Left kidney (tissue), 1 donor: ENCODE measurements at regions not wholly inside any gene's neighbourhood (a gene's known extent, or its start where the extent isn't known, plus 50 kb on each side); places are given as distances from the start of the nearest gene placed in this dataset.

Experiments used
- DNase-seq: peaks from one replicate; pipeline ENCODE4 v3.0.0-alpha.2; 2013

GRCh38 chr2:30341500-30342267, 105.4 kb upstream of the LCLAT1 start:
- DNase-seq = no peak

- DNase-seq = no peak
These were observed 100.4 kb upstream of the LCLAT1 start for GRCh38 chr2:30346471-30347169.

DNA sequence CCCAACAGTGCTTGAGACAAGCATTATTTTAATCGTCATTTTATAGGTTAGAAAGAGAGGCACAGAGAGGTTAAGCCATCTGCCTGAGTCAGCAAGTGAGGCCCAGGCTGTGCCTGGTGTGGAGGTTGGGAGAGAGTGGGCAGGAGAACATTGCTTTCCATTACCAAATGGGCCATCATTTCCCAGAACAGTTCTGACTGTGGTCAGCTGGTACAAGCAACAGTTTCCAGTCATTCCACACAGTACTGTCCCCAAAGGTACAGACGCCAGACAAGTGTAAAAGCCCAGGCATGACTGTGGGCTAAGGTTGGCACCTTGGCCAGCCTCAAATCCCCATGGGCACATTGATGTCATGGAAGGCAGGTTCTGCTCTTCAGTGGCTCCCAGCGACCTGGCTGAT, 98.2 kb upstream of the LCLAT1 start:
- DNase-seq = no peak

- DNase-seq = no peak
These were observed 97.4 kb upstream of the LCLAT1 start for GRCh38 chr2:30349691-30350090.

DNA sequence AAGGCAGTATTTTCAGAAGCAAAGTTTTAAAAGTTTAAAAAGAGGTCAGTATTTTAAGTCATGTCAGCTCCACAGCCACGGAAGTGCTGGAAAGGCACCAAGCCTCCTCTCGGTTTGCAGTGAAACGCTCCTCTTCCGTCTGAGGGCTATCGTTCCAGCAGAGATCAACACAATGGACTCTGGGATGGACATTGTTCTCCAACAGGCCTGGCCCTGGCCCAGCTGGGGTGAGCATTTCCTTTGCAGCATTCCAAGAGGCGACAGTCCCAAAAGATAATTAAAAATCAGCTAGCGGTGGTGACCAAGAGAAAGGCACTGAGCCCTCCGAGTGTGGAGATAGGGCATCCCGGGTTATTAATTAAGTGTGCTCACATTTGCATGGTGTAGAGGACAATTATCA, 95.9 kb upstream of the LCLAT1 start:
- DNase-seq = no peak

DNA sequence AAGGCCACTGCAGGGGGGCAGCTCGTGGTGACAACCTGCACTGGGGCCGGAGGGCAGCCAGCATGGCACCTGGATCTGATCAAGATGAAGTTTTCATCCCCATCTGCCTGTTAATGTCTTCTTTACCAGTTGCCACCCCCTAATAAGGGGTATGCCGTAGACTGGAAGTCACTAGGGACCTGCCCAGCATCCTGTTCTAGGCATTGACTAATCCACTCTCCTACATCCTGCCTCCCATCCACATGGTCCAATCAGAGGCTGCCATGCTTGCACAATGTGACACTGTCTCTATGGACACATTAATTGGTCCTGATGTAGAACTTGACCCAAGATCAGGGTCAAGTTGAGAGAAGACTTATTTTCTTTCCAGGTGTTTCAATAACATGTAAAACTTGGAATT, 95.1 kb upstream of the LCLAT1 start:
- DNase-seq = no peak

DNA sequence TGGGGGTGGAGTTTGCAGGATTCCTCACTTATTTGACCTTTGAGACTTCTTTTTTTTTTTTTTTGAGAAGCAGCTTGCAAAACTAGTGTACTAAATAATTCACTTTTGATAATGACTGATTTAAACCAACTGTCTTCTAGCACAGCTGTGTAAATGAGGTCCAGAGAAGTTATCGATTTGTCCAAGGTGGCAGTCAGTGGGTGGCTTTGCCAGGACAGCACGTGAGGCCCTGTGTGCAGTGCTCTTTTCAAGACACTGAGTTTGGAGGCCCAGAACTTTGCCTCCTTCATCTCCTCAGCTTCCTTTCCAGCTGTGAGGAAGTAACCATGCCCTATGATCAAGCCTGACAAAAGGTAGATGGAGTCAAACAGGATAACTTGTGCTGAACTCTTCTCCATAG, 92.9 kb upstream of the LCLAT1 start:
- no peak for DNase-seq

GRCh38 chr2:30354621-30355020, 92.4 kb upstream of the LCLAT1 start:
- DNase-seq = no peak

DNA sequence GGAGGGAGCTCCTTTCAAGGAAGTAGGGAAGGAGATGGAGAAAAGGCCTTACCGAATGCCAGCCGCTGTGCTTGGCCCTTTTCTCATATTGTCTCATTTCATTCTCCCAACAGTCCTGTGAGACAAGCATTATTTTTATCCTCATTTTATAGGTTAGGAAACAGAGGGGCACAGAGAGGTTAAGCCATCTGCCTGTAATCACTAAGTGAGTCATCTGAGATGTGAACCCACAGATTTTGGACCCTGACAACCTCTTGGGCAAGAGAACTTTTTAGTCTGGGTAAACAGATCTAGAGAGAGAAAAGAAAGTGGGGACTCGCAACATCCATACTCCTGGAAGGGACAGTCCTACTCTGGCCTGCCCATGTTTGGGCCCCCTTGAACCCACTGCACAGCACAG, 91.7 kb upstream of the LCLAT1 start:
- no peak for DNase-seq

DNA sequence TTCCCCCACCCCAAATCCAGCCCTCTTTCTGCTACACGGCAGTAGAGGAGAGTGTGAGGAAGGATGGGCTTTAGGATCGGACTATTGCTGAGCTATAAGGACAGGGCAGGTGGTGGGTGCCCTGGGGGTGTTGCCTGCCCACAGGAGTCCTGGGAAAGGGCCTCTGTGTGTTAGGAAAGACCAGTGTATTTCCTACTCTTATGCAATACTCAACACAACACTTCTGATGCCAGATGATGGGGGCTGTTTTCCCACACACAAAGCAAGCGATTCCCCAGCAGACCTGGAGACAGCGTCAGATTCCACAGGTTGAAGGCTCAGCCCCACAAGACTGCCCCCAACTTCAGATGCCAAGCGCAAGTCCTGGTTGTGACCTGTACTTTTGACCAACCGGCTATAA, 91.0 kb upstream of the LCLAT1 start:
- no peak for DNase-seq

DNA sequence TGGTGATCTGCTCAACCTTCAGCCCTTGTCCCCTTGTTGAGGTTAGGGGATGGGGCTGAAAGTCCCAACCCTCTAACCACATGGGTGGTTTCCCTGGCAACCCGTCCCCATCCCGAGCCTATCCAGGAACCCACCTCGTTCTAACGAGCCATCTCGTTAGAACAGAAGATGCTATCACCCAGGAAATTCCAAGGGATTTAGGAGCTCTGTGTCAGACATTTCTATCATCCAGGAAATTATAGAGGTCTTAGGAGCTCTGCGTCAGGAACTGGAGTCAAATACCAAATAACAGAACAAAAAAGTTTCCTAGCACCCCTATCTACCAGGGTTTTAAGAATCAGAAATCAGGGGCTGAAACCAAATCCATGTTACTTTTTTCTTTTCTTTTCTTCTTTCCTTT, 90.3 kb upstream of the LCLAT1 start:
- no peak for DNase-seq

GRCh38 chr2:30358351-30358750, 88.7 kb upstream of the LCLAT1 start:
- no peak for DNase-seq

- no peak for DNase-seq
These were observed 88.2 kb upstream of the LCLAT1 start for GRCh38 chr2:30358842-30359241.

GRCh38 chr2:30359644-30360167, 87.3 kb upstream of the LCLAT1 start:
- no peak for DNase-seq

DNA sequence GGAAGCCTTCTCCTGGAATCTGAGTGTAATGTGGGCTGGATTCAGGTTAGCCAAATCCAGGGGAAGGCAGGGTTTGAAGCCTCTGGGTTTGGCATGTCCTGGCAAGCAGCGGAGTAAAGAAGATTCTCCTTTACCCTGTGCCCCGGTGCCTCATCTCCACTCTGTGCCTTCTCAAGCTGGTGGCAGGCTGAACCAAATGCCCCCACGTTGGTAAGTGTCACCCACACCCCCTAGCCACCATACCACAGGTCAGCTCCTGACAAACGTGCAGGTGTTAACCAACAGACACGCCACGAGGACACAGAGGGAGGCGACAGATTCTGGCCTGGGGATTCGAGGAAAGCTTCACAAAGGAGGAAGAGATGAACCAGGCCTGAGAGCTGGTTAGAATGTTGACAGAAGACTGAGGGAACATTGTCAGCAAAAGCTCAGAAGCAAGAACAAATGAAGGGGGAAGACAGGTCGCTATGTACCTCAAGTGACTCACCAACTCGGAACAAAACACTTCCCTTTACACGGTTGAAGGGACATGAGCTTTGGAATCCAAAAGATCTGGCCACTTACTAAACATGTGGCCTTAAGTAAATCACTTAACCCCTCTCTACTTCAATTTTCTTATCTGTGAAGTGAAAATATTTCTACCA, 85.2 kb upstream of the LCLAT1 start:
- no peak for DNase-seq

DNA sequence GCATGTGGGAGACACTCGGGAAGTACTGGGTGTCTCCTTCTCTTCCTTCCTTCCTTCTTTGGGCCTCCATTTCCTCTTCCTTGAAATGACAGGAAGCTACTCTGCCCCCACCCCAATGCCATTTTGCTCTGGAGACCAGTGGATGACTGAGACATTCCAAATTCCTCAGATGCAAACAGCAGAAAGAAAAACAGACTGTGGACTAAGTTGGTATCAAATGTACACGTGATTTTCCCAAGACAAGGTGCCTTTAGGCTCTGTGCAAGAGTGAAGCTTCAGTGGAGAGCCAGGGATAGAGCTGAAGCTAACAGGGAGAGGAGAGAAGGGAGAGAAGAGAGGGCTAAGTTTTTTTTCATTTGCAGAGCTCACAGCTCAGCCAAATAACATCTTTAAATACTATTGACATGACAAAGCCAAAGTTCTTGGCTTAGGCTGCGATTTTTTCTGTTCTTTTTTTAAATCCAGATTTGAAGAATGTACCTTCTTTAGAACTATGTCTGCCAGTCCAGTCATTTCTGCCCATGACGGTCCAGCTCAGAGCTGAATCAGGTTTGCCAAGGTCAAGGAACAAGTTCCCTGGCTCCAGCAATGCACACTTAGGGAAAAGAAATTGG, 84.5 kb upstream of the LCLAT1 start:
- DNase-seq = no peak

- no peak for DNase-seq
These were observed 83.6 kb upstream of the LCLAT1 start for GRCh38 chr2:30363406-30363805.

DNA sequence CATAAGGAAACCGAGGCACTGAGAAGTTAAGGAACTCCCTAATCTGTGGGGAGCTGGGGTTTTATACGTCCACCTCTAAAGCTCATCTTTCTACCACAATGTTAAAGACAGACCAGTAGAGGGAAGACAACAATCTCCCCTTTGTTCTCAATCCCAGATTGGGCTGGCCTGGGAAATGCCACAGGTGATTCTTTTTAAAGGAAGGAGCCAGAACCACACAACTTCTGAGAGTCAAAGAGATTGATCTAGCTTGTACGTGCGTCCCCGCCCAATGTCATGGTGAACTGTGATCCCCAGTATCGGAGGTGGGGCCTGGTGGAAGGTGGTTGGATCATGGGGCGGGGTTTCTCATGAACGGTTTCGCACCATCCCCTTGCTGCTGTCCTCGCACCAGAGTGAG, 81.8 kb upstream of the LCLAT1 start:
- DNase-seq = no peak

GRCh38 chr2:30366199-30366691, 80.8 kb upstream of the LCLAT1 start:
- DNase-seq = no peak

DNA sequence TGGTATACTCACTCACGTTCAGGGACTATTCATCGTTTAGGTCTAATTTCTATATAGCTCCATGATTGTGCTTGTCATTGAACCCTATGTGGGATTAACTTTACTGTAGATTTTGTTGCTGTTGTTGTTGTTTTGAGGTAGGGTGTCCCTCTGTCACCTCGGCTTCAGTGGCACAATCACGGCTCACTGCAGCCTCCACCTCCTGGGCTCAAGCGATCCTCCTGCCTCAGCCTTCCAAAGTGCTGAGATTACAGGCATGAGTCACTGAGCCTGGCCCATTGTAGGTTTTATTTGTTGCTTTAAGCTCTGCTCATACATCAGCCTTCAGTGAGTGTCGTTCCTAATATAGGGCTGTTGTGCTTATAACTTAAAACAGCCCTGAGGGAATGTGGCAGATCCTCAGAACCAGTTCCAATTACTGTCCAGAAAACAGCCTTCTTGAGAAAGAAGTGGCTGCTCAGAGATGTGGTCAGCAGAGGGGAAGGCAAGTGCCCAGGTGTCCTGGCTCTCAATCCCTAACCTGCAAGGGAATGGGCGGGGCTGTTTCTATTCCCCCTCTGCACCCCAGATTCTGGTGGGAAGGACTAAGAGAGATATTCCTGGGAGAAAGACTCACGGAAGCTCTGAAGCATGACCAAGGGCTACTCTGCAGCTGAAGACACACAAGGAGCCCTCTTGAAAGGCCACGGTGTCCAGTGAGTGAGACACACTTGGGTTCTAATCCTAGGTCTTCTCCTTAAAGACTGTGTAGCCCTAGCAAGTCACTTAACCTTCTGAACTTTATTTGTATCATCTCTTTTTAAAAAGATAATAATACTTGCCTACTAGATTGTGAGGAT, 79.6 kb upstream of the LCLAT1 start:
- DNase-seq = no peak

GRCh38 chr2:30368258-30368657, 78.8 kb upstream of the LCLAT1 start:
- peak; percentile 72 for DNase-seq
